ENCODE measurements at regions not wholly inside any gene's neighbourhood (a gene's known extent, or its start where the extent isn't known, plus 50 kb on each side); places are given as distances from the start of the nearest gene placed in this dataset.

DNA sequence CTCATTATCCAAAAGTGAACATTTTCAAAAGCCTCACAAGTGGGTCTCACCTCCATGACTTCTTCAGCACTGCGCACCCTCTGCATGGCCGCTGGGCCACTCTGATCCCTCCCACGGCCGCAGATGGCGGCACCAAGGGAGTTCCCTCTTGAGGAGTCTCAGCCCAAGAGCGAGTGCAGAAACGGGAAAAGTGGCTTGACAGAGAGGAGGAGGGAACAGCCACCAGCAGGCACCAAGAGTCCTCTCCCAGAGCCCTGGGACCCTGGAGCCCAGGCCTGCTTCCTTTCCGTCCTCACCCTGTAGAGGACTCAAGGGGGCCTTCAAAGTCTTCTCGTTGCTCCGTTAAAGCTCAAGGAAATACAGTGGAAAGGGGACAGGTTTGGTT lies 230.2 kb upstream of the DIO3 start:
- POLR2A ChIA-PET: interaction anchor here (1.0 kb wide), 1 partner anchor 9 kb away, joined by 3 read pairs; no protein-coding TSS in a partner anchor
- Histone ChIP-seq H3K27ac (ENCODE audit: low read depth, low read length, poor library complexity, severe bottlenecking) (no peak overlapping the region), H2AFZ (ENCODE audit: low read length) (no peak overlapping the region), H3K4me1 (ENCODE audit: insufficient read depth, low read length, poor library complexity, severe bottlenecking) (no peaks in the 10 kb centered on the region), H3K79me2 (ENCODE audit: insufficient read depth, low read depth, low read length) (no peaks in the 10 kb centered on the region), H3K4me2 (ENCODE audit: low read length) (no peak overlapping the region), H3K36me3 (ENCODE audit: insufficient read depth, low read length) (no peaks in the 10 kb centered on the region), H4K20me1 (ENCODE audit: insufficient read depth, low read length) (no peaks in the 10 kb centered on the region), H3K4me3 (ENCODE audit: low read depth, low read length, poor library complexity, severe bottlenecking) (no peak overlapping the region), H3K9me3 (ENCODE audit: low read length) (no peaks in the 10 kb centered on the region), H3K9me2 (ENCODE audit: insufficient read depth, low read length) (no peaks in the 10 kb centered on the region)
- TF ChIP-seq, protein P1, sequence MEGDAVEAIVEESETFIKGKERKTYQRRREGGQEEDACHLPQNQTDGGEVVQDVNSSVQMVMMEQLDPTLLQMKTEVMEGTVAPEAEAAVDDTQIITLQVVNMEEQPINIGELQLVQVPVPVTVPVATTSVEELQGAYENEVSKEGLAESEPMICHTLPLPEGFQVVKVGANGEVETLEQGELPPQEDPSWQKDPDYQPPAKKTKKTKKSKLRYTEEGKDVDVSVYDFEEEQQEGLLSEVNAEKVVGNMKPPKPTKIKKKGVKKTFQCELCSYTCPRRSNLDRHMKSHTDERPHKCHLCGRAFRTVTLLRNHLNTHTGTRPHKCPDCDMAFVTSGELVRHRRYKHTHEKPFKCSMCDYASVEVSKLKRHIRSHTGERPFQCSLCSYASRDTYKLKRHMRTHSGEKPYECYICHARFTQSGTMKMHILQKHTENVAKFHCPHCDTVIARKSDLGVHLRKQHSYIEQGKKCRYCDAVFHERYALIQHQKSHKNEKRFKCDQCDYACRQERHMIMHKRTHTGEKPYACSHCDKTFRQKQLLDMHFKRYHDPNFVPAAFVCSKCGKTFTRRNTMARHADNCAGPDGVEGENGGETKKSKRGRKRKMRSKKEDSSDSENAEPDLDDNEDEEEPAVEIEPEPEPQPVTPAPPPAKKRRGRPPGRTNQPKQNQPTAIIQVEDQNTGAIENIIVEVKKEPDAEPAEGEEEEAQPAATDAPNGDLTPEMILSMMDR (conservative IDR thresholded peaks at IDR 0.05; ENCODE audit: low read length): no peak
- no peak for TF ChIP-seq EZH2phosphoT487 (IDR thresholded peaks at IDR 0.05; ENCODE audit: borderline replicate concordance, low read depth, low read length)
- CTCF ChIA-PET (ENCODE audit: unreplicated experiment): no interaction called here
- no peak for DNase-seq (ENCODE audit: low spot score)
- BruUV-seq (replicated peaks): no TSS peak
- intact Hi-C loops (cut with micrococcal nuclease; ENCODE audit: unreplicated experiment): no loop called here

DNA sequence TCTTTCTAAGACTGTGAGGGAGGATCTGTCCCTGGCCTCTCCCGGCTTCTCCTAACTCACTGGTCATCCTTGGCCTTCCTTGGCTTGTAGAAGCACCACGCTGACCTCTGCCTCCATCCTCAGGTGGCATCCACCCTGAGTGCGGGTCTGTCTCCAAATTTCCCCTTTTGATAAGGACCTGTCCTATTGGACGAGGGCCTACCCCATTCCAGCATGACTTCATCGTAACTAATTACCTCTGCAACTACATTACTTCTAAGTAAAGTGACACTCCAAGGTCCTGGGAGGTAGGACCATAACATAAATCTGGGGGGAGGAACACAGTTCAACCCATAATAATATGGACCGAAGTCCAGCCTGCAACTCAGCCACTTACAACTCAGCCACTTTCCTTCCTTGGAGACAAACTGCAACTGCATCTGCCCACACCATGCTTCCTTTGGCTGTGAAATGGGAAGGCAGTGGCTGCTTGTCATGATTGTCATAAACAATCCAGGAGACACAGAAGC lies 229.6 kb upstream of the DIO3 start:
- no TSS peak for BruUV-seq (replicated peaks)
- Histone ChIP-seq H2AFZ (ENCODE audit: low read length) (no peak overlapping the region), H3K4me2 (ENCODE audit: low read length) (no peak overlapping the region), H3K79me2 (ENCODE audit: insufficient read depth, low read depth, low read length) (no peaks in the 10 kb centered on the region), H3K4me1 (ENCODE audit: insufficient read depth, low read length, poor library complexity, severe bottlenecking) (no peaks in the 10 kb centered on the region), H3K36me3 (ENCODE audit: insufficient read depth, low read length) (no peaks in the 10 kb centered on the region), H3K9me3 (ENCODE audit: low read length) (no peaks in the 10 kb centered on the region), H4K20me1 (ENCODE audit: insufficient read depth, low read length) (no peaks in the 10 kb centered on the region), H3K27ac (ENCODE audit: low read depth, low read length, poor library complexity, severe bottlenecking) (no peak overlapping the region), H3K4me3 (ENCODE audit: low read depth, low read length, poor library complexity, severe bottlenecking) (no peak overlapping the region), H3K9me2 (ENCODE audit: insufficient read depth, low read length) (no peaks in the 10 kb centered on the region)
- DNase-seq (ENCODE audit: low spot score): no peak
- TF ChIP-seq, protein P1 (conservative IDR thresholded peaks at IDR 0.05; ENCODE audit: low read length): no peak
- TF ChIP-seq EZH2phosphoT487 (IDR thresholded peaks at IDR 0.05; ENCODE audit: borderline replicate concordance, low read depth, low read length): no peak
- intact Hi-C loops (cut with micrococcal nuclease; ENCODE audit: unreplicated experiment): no loop called here
- POLR2A ChIA-PET: no interaction called here
- CTCF ChIA-PET (ENCODE audit: unreplicated experiment): no interaction called here

DNA sequence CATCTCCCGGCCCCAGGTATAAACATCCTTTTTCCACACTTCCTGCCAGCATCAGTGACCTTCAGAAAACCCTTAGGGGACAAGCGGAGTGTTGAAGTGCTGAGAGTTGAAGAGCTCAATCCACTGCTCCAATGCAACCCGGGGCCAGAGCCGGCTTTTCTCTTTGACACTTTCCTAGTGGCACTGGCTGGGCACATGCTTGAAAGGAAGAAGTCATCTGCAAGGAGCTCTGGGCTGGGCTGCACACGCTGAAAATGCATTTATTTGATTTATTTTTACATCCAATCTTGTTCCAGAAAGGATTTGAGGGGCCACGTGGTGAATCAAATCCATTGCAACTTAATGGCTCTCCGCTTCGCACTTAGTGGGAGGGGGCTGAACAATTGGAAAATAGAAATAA lies 229.0 kb upstream of the DIO3 start:
- Histone ChIP-seq H3K4me2 (ENCODE audit: low read length) (no peak overlapping the region), H3K27ac (ENCODE audit: low read depth, low read length, poor library complexity, severe bottlenecking) (no peak overlapping the region), H3K9me3 (ENCODE audit: low read length) (no peaks in the 10 kb centered on the region), H3K4me1 (ENCODE audit: insufficient read depth, low read length, poor library complexity, severe bottlenecking) (no peaks in the 10 kb centered on the region), H2AFZ (ENCODE audit: low read length) (no peak overlapping the region), H3K36me3 (ENCODE audit: insufficient read depth, low read length) (no peaks in the 10 kb centered on the region), H4K20me1 (ENCODE audit: insufficient read depth, low read length) (no peaks in the 10 kb centered on the region), H3K79me2 (ENCODE audit: insufficient read depth, low read depth, low read length) (no peaks in the 10 kb centered on the region), H3K4me3 (ENCODE audit: low read depth, low read length, poor library complexity, severe bottlenecking) (no peak overlapping the region), H3K9me2 (ENCODE audit: insufficient read depth, low read length) (no peaks in the 10 kb centered on the region)
- no TSS peak for BruUV-seq (replicated peaks)
- TF ChIP-seq, protein P1 (conservative IDR thresholded peaks at IDR 0.05; ENCODE audit: low read length): no peak
- TF ChIP-seq EZH2phosphoT487 (IDR thresholded peaks at IDR 0.05; ENCODE audit: borderline replicate concordance, low read depth, low read length): no peak
- DNase-seq (ENCODE audit: low spot score): no peak
- CTCF ChIA-PET (ENCODE audit: unreplicated experiment): no interaction called here
- intact Hi-C loops (cut with micrococcal nuclease; ENCODE audit: unreplicated experiment): no loop called here
- POLR2A ChIA-PET: no interaction called here

Data from OCI-LY7 (cell line).